HK-2 (cell line): ENCODE measurements at regions not wholly inside any gene's neighbourhood (a gene's known extent, or its start where the extent isn't known, plus 50 kb on each side); places are given as distances from the start of the nearest gene placed in this dataset.

Experiments used
- DNase-seq: peaks from one replicate; pipeline ENCODE4 v3.0.0-alpha.2; 2018; ENCODE audit not compliant: unreplicated experiment

GRCh38 chr3:16114429-16114828 is 60.1 kb upstream of the GALNT15 start:
- no peak for DNase-seq

- no peak for DNase-seq
Measured at GRCh38 chr3:16114930-16115329, 59.5 kb upstream of the GALNT15 start.

GRCh38 chr3:16118396-16118795 is 56.1 kb upstream of the GALNT15 start:
- DNase-seq = no peak

DNA sequence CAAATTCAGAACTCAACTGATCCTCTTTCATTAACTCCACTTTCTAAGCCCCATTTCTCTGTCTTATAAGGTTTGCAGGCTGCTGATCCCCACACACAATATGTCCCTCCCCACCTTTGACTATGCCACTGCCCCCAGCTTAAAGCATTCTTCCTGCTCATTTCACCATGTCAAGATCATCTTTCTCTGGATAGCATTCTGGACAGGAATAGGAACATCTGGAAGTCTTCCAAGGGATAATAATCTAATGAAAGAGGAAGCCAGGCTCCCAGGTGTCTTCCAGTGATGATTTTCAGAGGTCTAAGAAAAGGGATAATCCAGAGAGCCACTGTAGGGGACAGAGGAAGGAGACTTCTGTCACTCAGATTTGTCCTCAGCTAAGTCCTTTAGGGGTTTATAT is 54.6 kb upstream of the GALNT15 start:
- DNase-seq = no peak

- DNase-seq = no peak
Measured at GRCh38 chr3:16121391-16121790, 53.1 kb upstream of the GALNT15 start.

DNA sequence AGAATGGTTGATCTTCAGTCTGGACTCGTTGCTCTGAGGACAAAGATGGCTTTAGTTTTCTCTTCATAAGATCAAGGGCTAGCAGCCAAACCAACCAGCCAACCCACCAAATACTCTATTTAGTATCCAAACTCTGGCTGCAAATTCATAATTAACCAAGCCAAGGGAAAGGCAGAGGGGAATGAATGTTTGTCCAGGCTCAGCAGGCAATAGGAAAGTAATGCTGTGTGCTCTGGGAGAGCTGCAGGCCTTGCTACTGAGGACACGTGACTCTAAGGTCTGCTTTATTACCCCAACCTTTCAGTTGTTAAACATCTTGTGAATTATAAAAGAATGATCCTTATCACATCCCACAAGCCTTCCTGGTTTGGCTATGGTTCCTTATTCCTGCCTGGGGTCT is 52.3 kb upstream of the GALNT15 start:
- no peak for DNase-seq

GRCh38 chr3:16122661-16123060 is 51.8 kb upstream of the GALNT15 start:
- DNase-seq = no peak

GRCh38 chr3:16124636-16125035 is 49.8 kb upstream of the GALNT15 start:
- DNase-seq = no peak
